ENCODE measurements at regions not wholly inside any gene's neighbourhood (a gene's known extent, or its start where the extent isn't known, plus 50 kb on each side); places are given as distances from the start of the nearest gene placed in this dataset.
"Not testable (repeated sequence)": the region's sequence is repeated elsewhere in the genome, so short reads cannot be mapped to it uniquely, and the experiment has no call there.

- DNase-seq (ENCODE audit: low read depth): no peak
Measured at GRCh38 chr5:21603796-21604195, 1249.3 kb downstream of the CDH12 start.

GRCh38 chr5:21594566-21594965 is 1258.6 kb downstream of the CDH12 start:
- DNase-seq (ENCODE audit: low read depth): no peak

GRCh38 chr5:21593261-21593660 is 1259.9 kb downstream of the CDH12 start:
- no peak for DNase-seq (ENCODE audit: low read depth)

- DNase-seq (ENCODE audit: low read depth): no peak
Measured at GRCh38 chr5:21581508-21581907, 1271.6 kb downstream of the CDH12 start.

- no peak for DNase-seq (ENCODE audit: low read depth)
Measured at GRCh38 chr5:21574961-21575360, 1278.2 kb downstream of the CDH12 start.

- DNase-seq (ENCODE audit: low read depth): no peak
Measured at GRCh38 chr5:21574438-21574837, 1278.7 kb downstream of the CDH12 start.

- no peak for DNase-seq (ENCODE audit: low read depth)
Measured at GRCh38 chr5:21573416-21574314, 1279.5 kb downstream of the CDH12 start.

- not testable (repeated sequence) for DNase-seq (ENCODE audit: low read depth)
Measured at GRCh38 chr5:21571196-21571595, 1281.9 kb downstream of the CDH12 start.

- not testable (repeated sequence) for DNase-seq (ENCODE audit: low read depth)
Measured at GRCh38 chr5:21559109-21559508, 1294.0 kb downstream of the CDH12 start.

- not testable (repeated sequence) for DNase-seq (ENCODE audit: low read depth)
Measured at GRCh38 chr5:21552263-21552662, 1300.9 kb downstream of the CDH12 start.

- not testable (repeated sequence) for DNase-seq (ENCODE audit: low read depth)
Measured at GRCh38 chr5:21550916-21551315, 1302.2 kb downstream of the CDH12 start.

- DNase-seq (ENCODE audit: low read depth): not testable (repeated sequence)
Measured at GRCh38 chr5:21547656-21548055, 1305.5 kb downstream of the CDH12 start.

- not testable (repeated sequence) for DNase-seq (ENCODE audit: low read depth)
Measured at GRCh38 chr5:21535114-21535513, 1318.0 kb downstream of the CDH12 start.

- DNase-seq (ENCODE audit: low read depth): not testable (repeated sequence)
Measured at GRCh38 chr5:21521157-21521556, 1332.0 kb downstream of the CDH12 start.

- DNase-seq (ENCODE audit: low read depth): not testable (repeated sequence)
Measured at GRCh38 chr5:21496926-21497325, 1356.2 kb downstream of the CDH12 start.

- not testable (repeated sequence) for DNase-seq (ENCODE audit: low read depth)
Measured at GRCh38 chr5:21496056-21496455, 1357.1 kb downstream of the CDH12 start.

GRCh38 chr5:21495235-21495634 is 1357.9 kb downstream of the CDH12 start:
- not testable (repeated sequence) for DNase-seq (ENCODE audit: low read depth)

GRCh38 chr5:21494033-21494432 is 1359.1 kb downstream of the CDH12 start:
- not testable (repeated sequence) for DNase-seq (ENCODE audit: low read depth)

- not testable (repeated sequence) for DNase-seq (ENCODE audit: low read depth)
Measured at GRCh38 chr5:21491182-21491581, 1362.0 kb downstream of the CDH12 start.

GRCh38 chr5:21488828-21489227 is 1364.3 kb downstream of the CDH12 start:
- not testable (repeated sequence) for DNase-seq (ENCODE audit: low read depth)

GRCh38 chr5:21485458-21486000 is 1367.6 kb downstream of the CDH12 start:
- not testable (repeated sequence) for DNase-seq (ENCODE audit: low read depth)

GRCh38 chr5:21484498-21484889 is 1368.7 kb downstream of the CDH12 start:
- not testable (repeated sequence) for DNase-seq (ENCODE audit: low read depth)

- DNase-seq (ENCODE audit: low read depth): not testable (repeated sequence)
Measured at GRCh38 chr5:21483790-21484497, 1369.2 kb downstream of the CDH12 start.
